22Rv1 (cell line): ENCODE measurements at regions not wholly inside any gene's neighbourhood (a gene's known extent, or its start where the extent isn't known, plus 50 kb on each side); places are given as distances from the start of the nearest gene placed in this dataset.

Experiments
- ZFX ChIP-seq: fragments of 450-650 bp; IDR thresholded peaks from 2 replicates; pipeline ENCODE4 v1.6.1; 2017; ENCODE audit warnings: antibody characterized with exemption, borderline replicate concordance
- TF ChIP-seq, protein P1 (sequence below): fragments of 450-650 bp; IDR thresholded peaks from 2 replicates; pipeline ENCODE4 v1.5.1; 2017; ENCODE audit warnings: mild to moderate bottlenecking

DNA sequence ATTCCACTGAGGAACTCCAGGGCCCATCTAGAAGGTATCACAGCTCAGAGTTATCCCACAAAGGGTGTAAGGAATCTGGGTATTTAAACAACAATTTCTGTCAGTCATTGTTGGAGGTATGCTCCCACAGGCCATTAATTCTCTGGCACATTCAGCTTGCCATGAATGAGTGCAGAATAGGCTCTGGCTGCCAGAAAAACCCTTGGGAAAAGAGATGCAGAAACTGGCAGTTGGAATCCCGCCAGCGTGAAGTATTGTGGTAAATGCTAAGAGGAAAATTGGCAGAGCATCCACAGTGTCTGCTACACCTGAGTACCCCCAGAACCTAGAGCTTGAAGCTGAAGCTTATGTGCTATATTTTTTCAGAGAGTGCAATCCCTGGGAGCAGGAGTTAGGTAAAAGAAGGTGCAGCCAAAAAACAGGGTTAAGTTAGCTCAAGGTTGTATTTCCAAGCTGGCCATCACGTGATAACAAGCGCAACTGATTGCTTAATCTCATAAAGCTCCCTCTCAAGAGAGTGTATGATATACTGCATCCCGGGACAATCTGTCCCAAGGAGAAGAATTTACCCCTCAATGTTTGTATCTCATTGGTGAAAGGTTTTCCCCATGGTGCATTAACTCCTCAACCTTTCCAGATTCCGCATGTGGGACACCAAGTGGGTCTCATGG is 94.2 kb upstream of the ACP3 start:
- TF ChIP-seq, protein P1, sequence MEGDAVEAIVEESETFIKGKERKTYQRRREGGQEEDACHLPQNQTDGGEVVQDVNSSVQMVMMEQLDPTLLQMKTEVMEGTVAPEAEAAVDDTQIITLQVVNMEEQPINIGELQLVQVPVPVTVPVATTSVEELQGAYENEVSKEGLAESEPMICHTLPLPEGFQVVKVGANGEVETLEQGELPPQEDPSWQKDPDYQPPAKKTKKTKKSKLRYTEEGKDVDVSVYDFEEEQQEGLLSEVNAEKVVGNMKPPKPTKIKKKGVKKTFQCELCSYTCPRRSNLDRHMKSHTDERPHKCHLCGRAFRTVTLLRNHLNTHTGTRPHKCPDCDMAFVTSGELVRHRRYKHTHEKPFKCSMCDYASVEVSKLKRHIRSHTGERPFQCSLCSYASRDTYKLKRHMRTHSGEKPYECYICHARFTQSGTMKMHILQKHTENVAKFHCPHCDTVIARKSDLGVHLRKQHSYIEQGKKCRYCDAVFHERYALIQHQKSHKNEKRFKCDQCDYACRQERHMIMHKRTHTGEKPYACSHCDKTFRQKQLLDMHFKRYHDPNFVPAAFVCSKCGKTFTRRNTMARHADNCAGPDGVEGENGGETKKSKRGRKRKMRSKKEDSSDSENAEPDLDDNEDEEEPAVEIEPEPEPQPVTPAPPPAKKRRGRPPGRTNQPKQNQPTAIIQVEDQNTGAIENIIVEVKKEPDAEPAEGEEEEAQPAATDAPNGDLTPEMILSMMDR, result no peak
- no peak for TF ChIP-seq ZFX
